Inflammatory macrophage treated with lipopolysaccharide for 1 hour (primary cell): ENCODE measurements at regions not wholly inside any gene's neighbourhood (a gene's known extent, or its start where the extent isn't known, plus 50 kb on each side); places are given as distances from the start of the nearest gene placed in this dataset.
"Not testable (repeated sequence)": the region's sequence is repeated elsewhere in the genome, so short reads cannot be mapped to it uniquely, and the experiment has no call there.

Experiments
- DNase-seq, 2 donors: peaks; one replicate each; pipeline ENCODE4 v3.0.0-alpha.2; 2020 to 2022

- no peak for DNase-seq
Measured at GRCh38 chr14:66228267-66228970, 257.8 kb upstream of the CCDC196 start.

DNA sequence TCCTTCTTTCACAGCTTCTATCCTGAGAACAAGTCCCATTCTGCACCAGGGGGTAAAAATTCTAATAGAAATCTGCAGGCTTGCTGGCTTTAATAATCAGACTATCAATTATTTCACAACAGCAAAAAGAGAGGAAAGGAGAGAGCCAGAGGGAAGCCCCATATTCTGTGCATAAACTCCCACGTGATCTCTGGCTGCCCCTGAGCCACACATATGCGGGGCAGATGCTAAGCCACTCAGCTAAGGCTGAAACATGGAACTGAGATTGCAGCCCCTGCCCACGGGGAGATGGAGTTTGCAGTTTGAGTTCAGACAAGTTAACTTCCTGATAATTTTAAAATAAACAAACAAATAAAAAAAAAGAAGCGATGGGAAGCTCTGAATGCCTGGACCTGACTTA, 254.4 kb upstream of the CCDC196 start:
- no peak for DNase-seq

- no peak for DNase-seq
Measured at GRCh38 chr14:66233591-66233990, 252.6 kb upstream of the CCDC196 start.

GRCh38 chr14:66234411-66234810, 251.8 kb upstream of the CCDC196 start:
- no peak for DNase-seq

DNA sequence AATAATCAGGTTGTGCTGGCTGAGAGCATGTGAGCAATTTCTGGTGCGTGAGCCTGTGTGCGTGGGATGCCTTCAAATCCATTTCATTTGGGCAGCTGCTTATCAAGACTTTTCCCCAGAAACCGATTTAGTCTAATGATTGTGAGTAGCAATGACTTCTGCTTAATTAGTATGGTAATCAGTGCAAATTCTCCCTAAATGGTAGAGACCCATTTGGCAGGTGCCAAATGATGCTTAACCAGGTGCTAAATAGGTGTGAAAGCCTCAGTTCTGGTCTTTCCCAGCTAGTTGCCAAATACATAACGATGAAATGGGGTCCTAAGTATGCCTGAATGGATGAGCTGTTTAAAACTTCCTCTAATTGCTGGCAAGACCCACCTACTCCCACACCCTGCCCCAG, 248.4 kb upstream of the CCDC196 start:
- no peak for DNase-seq

GRCh38 chr14:66238969-66239368, 247.2 kb upstream of the CCDC196 start:
- no peak for DNase-seq

DNA sequence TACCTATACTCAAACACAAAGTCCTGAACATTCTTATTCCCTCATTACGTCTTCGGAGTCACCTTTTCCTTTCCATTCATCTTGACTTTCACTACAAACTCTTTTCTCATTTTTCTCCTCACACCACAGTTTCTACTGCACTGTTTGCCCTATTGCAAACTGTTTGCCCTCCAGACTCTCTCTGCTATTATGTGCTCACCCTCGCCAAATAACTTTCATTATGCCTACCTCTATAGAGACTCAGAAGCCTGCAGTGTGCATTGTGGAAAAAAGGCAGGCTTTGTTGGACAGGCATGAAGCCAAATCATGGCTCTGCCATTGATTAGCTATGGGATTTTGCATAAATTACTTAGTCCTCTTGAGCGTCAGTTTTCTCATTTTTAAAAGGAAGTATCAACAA, 246.6 kb upstream of the CCDC196 start:
- DNase-seq, result no peak

GRCh38 chr14:66240105-66240504, 246.1 kb upstream of the CCDC196 start:
- no peak for DNase-seq

DNA sequence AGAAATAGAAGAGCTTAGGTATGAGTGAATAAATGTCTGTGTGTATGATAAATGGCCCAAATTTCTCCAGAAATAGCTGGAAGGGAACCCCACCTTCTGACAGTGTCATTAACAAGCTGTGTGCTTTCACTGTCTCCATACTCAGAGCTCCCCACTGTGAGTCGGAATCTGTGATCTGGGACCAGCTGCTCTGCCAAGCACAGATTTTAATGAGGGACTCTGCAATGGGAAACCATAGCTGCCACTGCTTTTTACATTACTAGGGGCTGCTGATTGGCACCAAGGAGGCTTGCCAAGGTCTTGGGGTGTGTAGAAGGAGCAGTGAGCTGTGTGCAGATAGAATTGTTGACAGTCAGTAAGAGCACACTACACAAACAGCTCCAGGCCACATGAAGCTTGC, 244.2 kb upstream of the CCDC196 start:
- no peak for DNase-seq

DNA sequence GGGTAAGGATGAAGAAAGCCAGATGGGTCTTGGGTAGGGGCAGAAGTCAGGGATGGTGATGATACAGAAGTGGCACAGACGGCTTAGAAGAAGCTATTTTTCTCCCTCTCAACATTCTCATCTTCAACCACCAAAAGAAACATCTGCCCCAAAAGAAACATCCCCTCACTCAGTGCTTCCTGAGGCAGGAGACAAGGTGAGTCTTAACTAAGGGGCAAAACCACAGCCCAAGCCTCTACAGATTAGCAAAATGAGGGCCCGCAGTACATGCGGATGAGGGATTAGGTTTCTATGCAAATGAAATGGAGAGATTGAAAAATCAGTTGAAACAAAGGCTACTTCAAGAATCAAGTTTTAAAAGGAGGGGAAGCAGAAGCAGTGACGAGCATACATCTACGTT, 241.3 kb upstream of the CCDC196 start:
- DNase-seq, result no peak

DNA sequence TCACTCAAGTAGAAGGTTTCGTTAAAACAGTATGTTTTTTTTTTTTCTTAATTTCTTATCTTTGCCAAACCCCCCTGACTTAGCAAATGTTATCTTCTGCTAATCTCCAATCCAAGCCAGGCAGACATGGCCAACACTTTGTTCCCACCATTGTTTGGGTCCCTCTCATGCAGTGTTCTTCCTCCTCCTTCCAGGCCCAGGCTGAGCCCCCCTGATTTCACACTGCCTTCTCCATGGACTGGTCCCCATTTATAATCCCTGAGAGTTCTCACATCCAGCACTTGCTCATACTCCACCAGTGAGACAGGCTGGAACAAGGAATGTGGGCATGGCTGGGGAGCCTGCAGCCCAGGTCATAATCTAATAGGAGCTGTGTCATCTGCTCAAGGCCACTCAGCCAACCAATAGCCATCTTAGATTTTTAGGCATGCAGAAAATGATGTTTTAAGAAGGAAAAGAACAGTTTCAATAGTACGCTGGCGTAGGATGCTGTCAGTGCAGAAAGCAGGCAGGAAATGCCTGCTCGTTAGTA, 238.4 kb upstream of the CCDC196 start:
- no peak for DNase-seq

DNA sequence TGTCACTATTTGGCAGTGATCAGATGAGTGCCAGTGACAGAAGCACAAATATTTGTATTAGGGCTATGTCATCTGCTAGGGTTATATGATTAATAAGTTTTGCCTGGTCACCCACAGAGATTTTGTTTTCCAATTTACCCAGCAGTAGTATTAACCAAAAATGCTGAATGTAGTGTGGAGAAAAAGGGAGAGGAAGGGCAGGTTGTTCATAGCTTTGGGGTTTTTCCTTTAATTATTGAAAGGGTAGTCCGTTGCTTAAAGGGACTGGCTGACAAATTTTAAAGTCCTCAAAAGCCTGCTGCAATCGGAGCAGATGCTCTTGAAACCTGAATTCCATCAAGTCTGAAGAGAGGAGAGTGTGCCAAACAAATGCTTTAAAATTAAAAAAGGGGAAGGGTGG, 237.9 kb upstream of the CCDC196 start:
- DNase-seq, result no peak

DNA sequence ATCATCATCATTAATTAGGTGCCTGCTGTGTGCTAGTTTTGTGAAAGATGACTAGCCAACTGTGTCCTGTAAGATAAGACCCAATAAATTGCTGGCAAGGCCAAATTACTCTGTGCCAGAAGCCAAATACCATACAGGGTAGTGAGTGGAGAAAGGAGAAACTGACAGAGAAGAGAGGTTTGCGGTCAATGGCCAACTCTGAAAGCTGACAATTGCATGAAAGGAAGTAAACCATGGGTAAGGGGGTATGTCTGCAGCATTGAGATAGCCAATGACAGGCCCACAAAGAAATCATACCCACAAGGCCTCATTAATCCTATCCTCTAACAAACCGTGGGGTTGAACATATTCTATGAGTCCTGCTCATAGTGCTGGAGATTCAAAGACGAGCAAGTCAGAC, 236.6 kb upstream of the CCDC196 start:
- DNase-seq, result no peak

DNA sequence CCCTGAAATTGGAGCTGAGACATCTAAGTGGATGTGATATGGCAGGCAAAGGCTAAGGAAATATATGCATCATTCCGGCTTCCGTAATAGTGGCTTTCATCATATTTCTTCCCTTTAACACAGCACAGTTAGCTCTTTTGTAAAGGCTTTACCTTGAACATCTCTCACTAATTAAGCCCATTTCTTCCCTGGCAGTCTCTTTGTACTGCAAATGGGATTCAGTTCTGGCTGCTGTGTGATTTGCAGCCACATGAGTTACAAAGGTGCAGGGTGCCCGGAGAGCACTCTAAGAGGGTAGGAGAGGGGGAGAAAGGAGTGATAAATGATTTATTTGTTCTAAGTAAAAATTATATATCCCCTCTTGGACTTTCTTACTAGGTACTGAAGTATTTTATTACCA, 232.1 kb upstream of the CCDC196 start:
- DNase-seq, result no peak

DNA sequence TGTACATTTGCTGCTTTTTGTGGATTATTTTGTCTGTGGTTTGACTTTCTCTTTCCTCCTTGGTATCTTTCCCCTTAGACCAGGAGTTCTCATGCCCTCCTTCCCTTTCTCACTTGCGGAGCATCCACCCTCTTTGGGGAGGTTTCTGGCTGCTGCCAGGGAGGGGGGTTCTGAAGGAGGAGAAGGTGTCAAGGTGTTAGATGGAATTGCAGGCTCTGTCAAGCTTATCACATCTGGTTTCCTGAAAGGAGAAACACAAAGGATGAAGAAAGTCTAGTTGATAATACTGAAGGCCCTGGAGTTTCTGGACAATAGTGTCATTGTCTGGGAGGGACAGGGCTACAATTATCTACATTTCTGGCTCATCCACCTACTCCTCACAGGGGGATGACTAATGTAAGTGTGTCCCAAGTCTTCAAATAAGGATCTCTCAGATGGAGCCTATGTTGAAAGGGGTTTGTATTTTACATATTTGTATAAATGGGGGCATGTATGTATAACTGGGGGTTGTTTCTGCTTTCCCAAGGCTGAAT, 217.3 kb upstream of the CCDC196 start:
- no peak for DNase-seq

- no peak for DNase-seq
Measured at GRCh38 chr14:66272221-66272620, 213.9 kb upstream of the CCDC196 start.

- DNase-seq, result no peak
Measured at GRCh38 chr14:66273261-66273832, 212.8 kb upstream of the CCDC196 start.

- DNase-seq, result not testable (repeated sequence)
Measured at GRCh38 chr14:66278418-66278817, 207.8 kb upstream of the CCDC196 start.

GRCh38 chr14:66281036-66281776, 205.0 kb upstream of the CCDC196 start:
- DNase-seq, result no peak

DNA sequence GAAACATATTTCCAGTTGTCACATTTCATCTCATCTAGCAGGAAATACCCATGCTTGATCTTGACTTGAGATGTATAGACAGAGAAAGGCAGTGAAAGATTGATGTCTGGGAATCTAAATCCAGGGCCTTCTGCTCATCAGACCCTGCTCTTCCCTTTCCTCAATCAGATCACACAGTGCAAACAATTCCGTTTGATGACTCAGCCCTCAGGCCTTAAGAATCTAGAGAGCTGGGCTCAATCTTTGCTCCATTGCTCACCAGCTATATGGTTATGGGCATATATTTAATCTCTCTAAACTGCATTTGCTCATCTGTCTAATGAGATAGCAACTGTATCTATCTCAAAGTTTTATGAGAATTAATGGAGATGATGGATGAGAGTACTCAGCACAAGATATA, 201.8 kb upstream of the CCDC196 start:
- no peak for DNase-seq

DNA sequence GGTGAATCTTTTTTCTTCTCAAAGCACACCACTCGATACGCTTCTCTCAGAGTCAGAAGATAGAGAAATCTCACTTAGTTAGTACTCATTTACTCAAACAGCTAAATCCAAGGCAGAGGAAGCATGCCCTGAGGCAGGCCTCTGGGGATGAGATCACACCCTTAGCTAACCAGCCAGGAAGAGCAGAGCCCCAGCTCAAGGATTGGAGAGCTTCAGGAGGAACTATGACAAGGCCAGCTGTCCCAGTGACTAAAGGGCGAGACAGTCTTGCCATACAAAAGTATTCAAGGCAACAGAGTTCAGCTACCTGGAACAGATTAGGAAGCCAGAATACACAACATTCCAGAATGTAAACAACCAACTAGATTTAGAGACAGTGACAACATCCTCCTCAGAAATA, 197.7 kb upstream of the CCDC196 start:
- DNase-seq, result no peak

GRCh38 chr14:66291756-66292155, 194.4 kb upstream of the CCDC196 start:
- DNase-seq, result no peak

DNA sequence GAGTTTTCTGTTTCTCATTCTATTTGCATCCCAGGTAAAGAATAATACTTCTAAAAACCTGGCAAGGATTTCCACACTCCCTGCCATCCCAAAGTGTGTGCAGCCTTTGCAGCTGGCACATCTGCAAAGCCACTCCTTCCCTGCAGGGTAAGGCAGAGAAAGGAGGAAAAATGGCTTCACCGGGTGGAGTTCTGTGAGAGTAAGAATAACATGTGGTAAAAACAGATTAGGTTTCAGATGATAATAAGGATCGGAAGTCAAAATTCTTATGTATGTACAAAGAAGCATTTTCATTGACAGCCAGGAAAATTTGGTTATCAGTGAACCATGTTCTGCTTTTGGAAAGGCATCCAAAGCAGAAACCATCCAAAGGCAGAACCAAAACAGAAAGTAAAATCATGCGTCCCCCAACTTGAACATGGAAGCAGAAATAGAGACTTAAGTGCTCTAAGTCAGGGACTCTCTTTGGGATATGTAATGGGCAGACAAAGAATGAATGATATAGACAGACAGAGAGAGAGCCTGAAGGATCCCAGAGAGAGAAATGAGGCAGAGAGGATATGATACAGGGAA, 192.6 kb upstream of the CCDC196 start:
- DNase-seq, result no peak

- no peak for DNase-seq
Measured at GRCh38 chr14:66295386-66295785, 190.8 kb upstream of the CCDC196 start.
